T1000 (cell line): ENCODE measurements at regions not wholly inside any gene's neighbourhood (a gene's known extent, or its start where the extent isn't known, plus 50 kb on each side); places are given as distances from the start of the nearest gene placed in this dataset.
"Not testable (repeated sequence)": the region's sequence is repeated elsewhere in the genome, so short reads cannot be mapped to it uniquely, and the experiment has no call there.

ENCODE experiments used
- DNase-seq: peaks from one replicate; lab custom pipeline; 2025; ENCODE audit warnings: mixed read lengths; lab: John Stamatoyannopoulos, UW

GRCh38 chr5:17326600-17327037, 109.2 kb downstream of the BASP1 start:
- DNase-seq = no peak

- DNase-seq = no peak
Observed at GRCh38 chr5:17327048-17327625, 109.7 kb downstream of the BASP1 start.

GRCh38 chr5:17329571-17329970, 112.1 kb downstream of the BASP1 start:
- no peak for DNase-seq

GRCh38 chr5:17330386-17330785, 113.0 kb downstream of the BASP1 start:
- DNase-seq = no peak

- no peak for DNase-seq
Observed at GRCh38 chr5:17331651-17332050, 114.2 kb downstream of the BASP1 start.

GRCh38 chr5:17333755-17334154, 116.3 kb downstream of the BASP1 start:
- no peak for DNase-seq

- no peak for DNase-seq
Observed at GRCh38 chr5:17336054-17336453, 118.6 kb downstream of the BASP1 start.

- not testable (repeated sequence) for DNase-seq
Observed at GRCh38 chr5:17336723-17337122, 119.3 kb downstream of the BASP1 start.

GRCh38 chr5:17339841-17340240, 122.4 kb downstream of the BASP1 start:
- no peak for DNase-seq

- DNase-seq = no peak
Observed at GRCh38 chr5:17340379-17340778, 122.9 kb downstream of the BASP1 start.

- no peak for DNase-seq
Observed at GRCh38 chr5:17340819-17341218, 123.4 kb downstream of the BASP1 start.

GRCh38 chr5:17343675-17344074, 126.2 kb downstream of the BASP1 start:
- peak; percentile 13 for DNase-seq

- DNase-seq = no peak
Observed at GRCh38 chr5:17346811-17347210, 129.4 kb downstream of the BASP1 start.

GRCh38 chr5:17352223-17352622, 134.8 kb downstream of the BASP1 start:
- DNase-seq = no peak

GRCh38 chr5:17354265-17354664, 136.8 kb downstream of the BASP1 start:
- DNase-seq = no peak

- DNase-seq = no peak
Observed at GRCh38 chr5:17355586-17356346, 138.3 kb downstream of the BASP1 start.

GRCh38 chr5:17356551-17356950, 139.1 kb downstream of the BASP1 start:
- no peak for DNase-seq

- no peak for DNase-seq
Observed at GRCh38 chr5:17357504-17357903, 140.1 kb downstream of the BASP1 start.

GRCh38 chr5:17358031-17358430, 140.0 kb upstream of the TAF11L2 start:
- no peak for DNase-seq

- no peak for DNase-seq
Observed at GRCh38 chr5:17359451-17360011, 138.5 kb upstream of the TAF11L2 start.

- DNase-seq = no peak
Observed at GRCh38 chr5:17360879-17361278, 137.2 kb upstream of the TAF11L2 start.

GRCh38 chr5:17361331-17361730, 136.7 kb upstream of the TAF11L2 start:
- DNase-seq = no peak
